PC-9 (cell line): ENCODE measurements at regions not wholly inside any gene's neighbourhood (a gene's known extent, or its start where the extent isn't known, plus 50 kb on each side); places are given as distances from the start of the nearest gene placed in this dataset.

Experiments
- EZH2 ChIP-seq: fragments of 200-600 bp; sonication (generic); IDR thresholded peaks from 2 replicates; pipeline ENCODE4 v1.8.0; 2017; ENCODE audit warnings: antibody characterized with exemption, low read depth
- TF ChIP-seq, protein P1 (sequence below): fragments of 200-600 bp; sonication (generic); conservative IDR thresholded peaks from 2 replicates; pipeline ENCODE4 v1.6.1; 2017; ENCODE audit warnings: mixed run types, antibody characterized with exemption, mild to moderate bottlenecking, moderate library complexity

DNA sequence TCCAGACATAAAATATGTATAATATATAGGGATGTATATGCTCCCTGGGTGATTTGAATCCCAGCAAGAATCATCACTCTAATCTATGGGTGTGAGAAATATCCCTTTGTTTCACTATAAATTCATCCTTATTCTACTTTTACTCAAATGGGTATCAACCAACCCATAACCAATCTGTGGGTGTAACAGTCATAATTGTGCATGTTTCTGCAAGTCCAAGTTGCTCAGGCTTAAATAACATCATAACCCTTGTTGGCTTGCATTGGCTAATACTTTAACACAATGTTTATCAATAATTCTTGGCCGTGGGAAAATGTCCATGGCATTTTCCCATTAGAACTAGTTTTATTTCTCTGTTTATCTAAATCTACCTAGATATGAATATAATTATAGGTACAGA, 530.5 kb upstream of the TLE4 start:
- TF ChIP-seq, protein P1, sequence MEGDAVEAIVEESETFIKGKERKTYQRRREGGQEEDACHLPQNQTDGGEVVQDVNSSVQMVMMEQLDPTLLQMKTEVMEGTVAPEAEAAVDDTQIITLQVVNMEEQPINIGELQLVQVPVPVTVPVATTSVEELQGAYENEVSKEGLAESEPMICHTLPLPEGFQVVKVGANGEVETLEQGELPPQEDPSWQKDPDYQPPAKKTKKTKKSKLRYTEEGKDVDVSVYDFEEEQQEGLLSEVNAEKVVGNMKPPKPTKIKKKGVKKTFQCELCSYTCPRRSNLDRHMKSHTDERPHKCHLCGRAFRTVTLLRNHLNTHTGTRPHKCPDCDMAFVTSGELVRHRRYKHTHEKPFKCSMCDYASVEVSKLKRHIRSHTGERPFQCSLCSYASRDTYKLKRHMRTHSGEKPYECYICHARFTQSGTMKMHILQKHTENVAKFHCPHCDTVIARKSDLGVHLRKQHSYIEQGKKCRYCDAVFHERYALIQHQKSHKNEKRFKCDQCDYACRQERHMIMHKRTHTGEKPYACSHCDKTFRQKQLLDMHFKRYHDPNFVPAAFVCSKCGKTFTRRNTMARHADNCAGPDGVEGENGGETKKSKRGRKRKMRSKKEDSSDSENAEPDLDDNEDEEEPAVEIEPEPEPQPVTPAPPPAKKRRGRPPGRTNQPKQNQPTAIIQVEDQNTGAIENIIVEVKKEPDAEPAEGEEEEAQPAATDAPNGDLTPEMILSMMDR = no peak
- TF ChIP-seq EZH2 = no peak
